Colonic mucosa (tissue), 4 donors: ENCODE measurements at regions not wholly inside any gene's neighbourhood (a gene's known extent, or its start where the extent isn't known, plus 50 kb on each side); places are given as distances from the start of the nearest gene placed in this dataset.

Experiments used
- DNase-seq: peaks from one replicate; pipeline ENCODE4 v3.0.0-alpha.2; 2020
- H3K27ac ChIP-seq: fragments of 200-600 bp; one replicate; pipeline ENCODE4 v1.8.0; 2021
- H3K27me3 ChIP-seq: fragments of 200-600 bp; one replicate; pipeline ENCODE4 v1.8.0; 2021
- H3K36me3 ChIP-seq: fragments of 200-600 bp; one replicate; pipeline ENCODE4 v1.8.0; 2021
- H3K4me1 ChIP-seq: fragments of 200-600 bp; one replicate; pipeline ENCODE4 v1.8.0; 2021; ENCODE audit warnings: mild to moderate bottlenecking
- H3K4me3 ChIP-seq: fragments of 200-600 bp; one replicate; pipeline ENCODE4 v1.8.0; 2021
- H3K9ac ChIP-seq, 2 donors: one replicate each; pipeline ENCODE4 v1.7.0; 2013; ENCODE audit warnings: control low read depth in 2 of 2, low read depth in 2 of 2, low read length in 2 of 2
- H3K9me3 ChIP-seq: fragments of 200-600 bp; one replicate; pipeline ENCODE4 v1.8.0; 2021
- intact Hi-C: fragments of 100-400 bp; cut with DNase I; formaldehyde crosslinking; loops from one replicate; pipeline ENCODE4 v1.14.1; 2022
- TF ChIP-seq, protein P1 (sequence below): fragments of 200-600 bp; IDR thresholded peaks from one replicate; pipeline ENCODE4 v1.8.0; 2022; ENCODE audit warnings: antibody characterized with exemption, mild to moderate bottlenecking
- donor health status: healthy.
- donor health status: DM: no; HTN: no; CAD: no.
- donor health status: DM: no; HTN: no; CAD: no.

DNA sequence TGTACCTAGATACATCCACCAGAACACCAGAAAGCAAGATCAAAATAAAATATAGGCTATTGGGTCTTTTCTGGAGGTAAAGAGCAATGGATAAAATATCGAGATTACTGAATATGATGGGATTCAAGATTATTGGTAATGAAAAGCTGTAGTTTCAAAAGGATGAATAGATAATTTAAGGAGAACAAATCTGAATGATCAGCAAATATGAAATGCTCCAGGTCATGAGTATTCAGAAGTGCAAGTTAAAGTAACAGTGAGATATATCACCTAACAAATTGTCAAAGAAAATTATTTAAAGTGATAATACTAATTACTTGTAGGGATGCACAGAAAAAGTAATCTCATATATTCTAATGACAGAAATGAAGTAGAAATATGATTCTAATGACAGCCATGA, 409.6 kb upstream of the MDFIC2 start:
- TF ChIP-seq, protein P1, sequence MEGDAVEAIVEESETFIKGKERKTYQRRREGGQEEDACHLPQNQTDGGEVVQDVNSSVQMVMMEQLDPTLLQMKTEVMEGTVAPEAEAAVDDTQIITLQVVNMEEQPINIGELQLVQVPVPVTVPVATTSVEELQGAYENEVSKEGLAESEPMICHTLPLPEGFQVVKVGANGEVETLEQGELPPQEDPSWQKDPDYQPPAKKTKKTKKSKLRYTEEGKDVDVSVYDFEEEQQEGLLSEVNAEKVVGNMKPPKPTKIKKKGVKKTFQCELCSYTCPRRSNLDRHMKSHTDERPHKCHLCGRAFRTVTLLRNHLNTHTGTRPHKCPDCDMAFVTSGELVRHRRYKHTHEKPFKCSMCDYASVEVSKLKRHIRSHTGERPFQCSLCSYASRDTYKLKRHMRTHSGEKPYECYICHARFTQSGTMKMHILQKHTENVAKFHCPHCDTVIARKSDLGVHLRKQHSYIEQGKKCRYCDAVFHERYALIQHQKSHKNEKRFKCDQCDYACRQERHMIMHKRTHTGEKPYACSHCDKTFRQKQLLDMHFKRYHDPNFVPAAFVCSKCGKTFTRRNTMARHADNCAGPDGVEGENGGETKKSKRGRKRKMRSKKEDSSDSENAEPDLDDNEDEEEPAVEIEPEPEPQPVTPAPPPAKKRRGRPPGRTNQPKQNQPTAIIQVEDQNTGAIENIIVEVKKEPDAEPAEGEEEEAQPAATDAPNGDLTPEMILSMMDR: no peak
- intact Hi-C loops: no loop called here
- no peak overlapping the region for H3K27ac ChIP-seq
- no peaks in the 10 kb centered on the region for H3K36me3 ChIP-seq
- no peak overlapping the region for H3K9ac ChIP-seq
- H3K9me3 ChIP-seq: no peaks in the 10 kb centered on the region
- DNase-seq: no peak
- no peak overlapping the region for H3K4me3 ChIP-seq
- H3K4me1 ChIP-seq: no peaks in the 10 kb centered on the region
- no peaks in the 10 kb centered on the region for H3K27me3 ChIP-seq

DNA sequence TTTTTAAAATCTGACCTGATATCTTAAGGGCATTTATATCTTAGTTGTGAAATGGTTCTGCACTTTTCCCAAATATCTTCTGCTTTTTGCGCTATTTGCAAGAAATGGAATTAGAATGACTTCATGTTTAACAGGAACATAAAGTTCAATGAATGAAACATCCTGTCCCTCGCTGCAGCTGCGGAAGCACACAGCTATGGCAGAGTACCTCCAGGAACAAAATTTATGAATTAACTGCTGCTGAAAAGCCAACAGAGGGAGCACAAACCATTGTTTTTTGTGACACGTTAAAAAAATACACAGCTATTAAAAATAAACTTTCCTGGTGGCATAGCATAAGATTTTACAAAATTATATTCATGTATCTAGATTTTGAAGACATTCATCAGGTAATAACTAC, 404.4 kb upstream of the MDFIC2 start:
- no peak for DNase-seq
- intact Hi-C loops: no loop called here

DNA sequence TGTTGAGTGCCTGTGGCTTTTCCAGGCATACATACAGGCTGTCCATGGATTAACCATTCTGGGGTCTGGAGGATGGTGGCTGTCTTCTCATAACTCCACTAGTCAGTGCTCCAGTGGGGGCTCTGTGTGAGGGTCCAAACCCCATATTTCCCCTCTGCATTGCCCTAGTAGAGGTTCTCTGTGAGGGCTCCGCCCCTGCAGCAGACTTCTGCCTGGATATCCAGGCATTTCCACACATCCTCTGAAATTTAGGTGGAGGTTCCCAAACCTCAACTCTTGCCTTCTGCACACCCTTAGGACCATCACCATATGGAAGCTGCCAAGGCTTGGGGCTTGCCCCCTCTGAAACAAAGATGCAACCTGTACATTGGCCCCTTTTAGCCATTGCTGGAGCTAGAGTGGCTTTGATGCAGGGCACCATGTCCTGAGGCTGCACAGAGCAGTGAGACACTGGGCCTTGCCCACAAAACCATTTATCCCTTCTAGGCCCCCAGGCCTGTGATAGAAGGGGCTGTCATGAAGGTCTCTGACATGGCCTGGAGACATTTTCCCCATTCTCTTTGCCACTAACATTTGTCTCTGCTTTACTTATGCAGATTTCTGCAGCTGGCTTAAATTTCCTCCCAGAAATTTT, 400.1 kb upstream of the MDFIC2 start:
- Histone ChIP-seq H3K9ac (no peak overlapping the region), H3K4me3 (no peak overlapping the region), H3K27me3 (no peaks in the 10 kb centered on the region), H3K27ac (no peak overlapping the region), H3K4me1 (no peaks in the 10 kb centered on the region), H3K36me3 (no peaks in the 10 kb centered on the region), H3K9me3 (no peaks in the 10 kb centered on the region)
- no peak for DNase-seq
- TF ChIP-seq, protein P1: no peak
- intact Hi-C loops: no loop called here

More for the DNA sequence above, 404.4 kb upstream of the MDFIC2 start:
- H3K9me3 ChIP-seq: no peaks in the 10 kb centered on the region
- H3K4me1 ChIP-seq: no peaks in the 10 kb centered on the region
- H3K27me3 ChIP-seq: no peaks in the 10 kb centered on the region
- TF ChIP-seq, protein P1: no peak
- no peak overlapping the region for H3K4me3 ChIP-seq
- H3K27ac ChIP-seq: no peak overlapping the region
- no peak overlapping the region for H3K9ac ChIP-seq
- no peaks in the 10 kb centered on the region for H3K36me3 ChIP-seq

DNA sequence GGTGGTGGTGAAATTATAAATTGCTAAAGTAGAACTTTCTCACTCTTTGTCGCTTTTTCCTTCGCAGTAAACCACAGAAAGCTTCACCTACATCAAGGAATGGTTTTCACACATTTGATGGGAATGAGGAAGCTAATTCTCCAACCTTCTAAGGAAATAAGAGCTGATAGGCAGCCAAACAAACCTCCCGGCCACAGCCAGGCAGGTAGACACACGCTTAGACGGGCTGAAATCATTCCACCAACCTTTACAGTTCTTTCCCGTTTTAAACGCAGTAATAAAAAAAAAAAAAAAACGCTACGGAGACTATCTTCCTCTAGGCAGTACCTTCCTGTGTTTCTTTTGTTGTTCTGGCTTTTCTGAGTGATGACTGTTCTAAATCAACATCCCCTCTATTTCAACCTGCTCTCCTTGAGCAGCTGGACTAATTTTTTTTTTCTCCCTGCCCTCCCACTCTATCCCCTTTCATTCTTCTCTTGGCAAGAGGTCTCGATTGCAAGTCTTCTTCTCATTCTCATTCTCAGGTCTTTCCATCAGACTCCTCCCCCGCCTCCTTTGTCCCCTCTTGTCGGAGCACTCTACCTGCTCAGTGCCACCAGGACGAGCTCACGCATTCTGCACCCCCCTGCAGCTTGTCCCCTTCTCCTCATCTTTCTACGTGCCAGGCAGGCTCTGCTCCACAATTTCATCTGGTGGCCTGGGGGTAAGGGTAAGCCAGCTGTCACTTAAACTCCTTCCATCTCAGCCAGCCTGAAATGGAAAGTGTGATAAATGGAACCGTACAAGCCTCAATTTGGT, 391.1 kb upstream of the MDFIC2 start:
- H3K27ac ChIP-seq: no peak overlapping the region
- no peaks in the 10 kb centered on the region for H3K4me1 ChIP-seq
- no peak overlapping the region for H3K4me3 ChIP-seq
- H3K9ac ChIP-seq: no peak overlapping the region
- H3K9me3 ChIP-seq: no peaks in the 10 kb centered on the region
- H3K36me3 ChIP-seq: no peaks in the 10 kb centered on the region
- DNase-seq: no peak
- H3K27me3 ChIP-seq: no peaks in the 10 kb centered on the region
- TF ChIP-seq, protein P1: no peak
- intact Hi-C loops: no loop called here

DNA sequence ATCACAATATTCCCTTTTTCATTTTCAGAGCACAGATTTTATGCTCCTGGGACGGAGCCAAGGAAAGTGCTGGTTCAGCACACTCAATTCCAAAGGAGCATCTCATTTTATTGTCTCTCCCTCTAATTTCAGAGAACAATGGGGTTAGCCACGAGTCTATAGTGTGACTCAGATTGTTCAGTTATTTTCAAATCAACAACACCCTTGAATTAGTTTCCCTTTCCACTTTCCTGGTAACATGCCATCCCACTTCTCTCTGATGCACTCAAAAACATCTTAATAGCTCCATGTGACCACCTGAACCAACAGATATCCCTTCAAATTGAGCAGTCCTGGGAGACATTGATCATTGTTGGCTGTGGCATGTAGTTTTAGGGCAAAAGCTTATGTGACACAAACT, 389.7 kb upstream of the MDFIC2 start:
- H3K36me3 ChIP-seq: no peaks in the 10 kb centered on the region
- DNase-seq: no peak
- no peaks in the 10 kb centered on the region for H3K4me1 ChIP-seq
- intact Hi-C loops: no loop called here
- TF ChIP-seq, protein P1: no peak
- H3K27me3 ChIP-seq: no peaks in the 10 kb centered on the region
- H3K4me3 ChIP-seq: no peak overlapping the region
- no peak overlapping the region for H3K9ac ChIP-seq
- H3K9me3 ChIP-seq: no peaks in the 10 kb centered on the region
- no peak overlapping the region for H3K27ac ChIP-seq
